Activated naive CD4-positive, alpha-beta T cell treated with anti-CD3 and anti-CD28 coated beads for 36 hours (primary cell): ENCODE measurements at regions not wholly inside any gene's neighbourhood (a gene's known extent, or its start where the extent isn't known, plus 50 kb on each side); places are given as distances from the start of the nearest gene placed in this dataset.

Experiments
- CTCF ChIA-PET: fragments of 350-600 bp; sonication (Branson Sonifier 250); formaldehyde crosslinking; loops from one replicate; lab custom pipeline; 2021; ENCODE audit warnings: antibody characterized with exemption; lab: Charles Lee
- DNase-seq: peaks from one replicate; pipeline ENCODE4 v3.0.0-alpha.2; 2020
- H3K27ac Mint-ChIP-seq: one replicate; pipeline ENCODE4 v1.8.0; 2021; ENCODE audit warnings: mild to moderate bottlenecking, mixed read lengths
- H3K27me3 Mint-ChIP-seq: one replicate; pipeline ENCODE4 v1.8.0; 2021; ENCODE audit warnings: low read depth, mixed read lengths
- H3K36me3 Mint-ChIP-seq: one replicate; pipeline ENCODE4 v1.8.0; 2021; ENCODE audit warnings: low read depth, mixed read lengths
- H3K4me1 Mint-ChIP-seq: one replicate; pipeline ENCODE4 v1.8.0; 2021; ENCODE audit warnings: low read depth, mixed read lengths
- H3K4me3 Mint-ChIP-seq: one replicate; pipeline ENCODE4 v1.8.0; 2021; ENCODE audit warnings: mild to moderate bottlenecking, moderate library complexity, mixed read lengths
- H3K9me3 Mint-ChIP-seq: one replicate; pipeline ENCODE4 v1.8.0; 2021; ENCODE audit warnings: mixed read lengths
- intact Hi-C: fragments of 100-400 bp; cut with micrococcal nuclease; formaldehyde crosslinking; loops from one replicate; pipeline ENCODE4 v1.15.1; 2023

DNA sequence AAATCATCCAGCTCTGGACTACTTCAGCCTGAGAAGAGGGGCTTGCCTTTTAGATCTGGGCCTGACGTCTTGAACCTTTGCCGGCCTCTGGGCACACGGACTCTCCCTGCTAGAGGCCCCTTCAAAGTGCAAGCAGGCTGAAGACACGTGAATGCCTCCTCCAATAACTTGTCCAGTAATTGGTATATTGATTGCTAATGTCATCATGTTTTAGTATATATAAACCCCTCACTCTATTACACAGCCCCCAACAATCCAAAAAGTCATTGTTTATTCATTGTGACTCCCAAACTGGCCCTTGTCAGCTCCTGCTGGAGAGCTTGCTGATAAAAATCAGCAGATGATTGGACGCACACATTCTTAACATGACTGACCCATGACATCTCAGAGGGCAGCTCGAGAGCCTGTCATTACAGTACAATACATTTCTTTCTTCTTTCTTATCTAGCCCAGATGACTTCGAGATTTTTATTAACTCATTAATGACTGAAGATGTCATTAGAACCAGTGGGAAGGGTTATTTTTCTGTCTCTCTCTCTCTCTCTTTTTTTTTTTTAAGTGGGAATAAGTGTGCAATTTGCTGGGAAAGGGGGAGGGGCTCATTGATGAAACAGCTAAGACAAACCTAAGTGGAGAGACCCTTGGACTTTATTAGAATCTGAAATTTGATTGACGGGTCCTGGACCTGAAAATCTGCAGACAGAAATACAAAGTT lies 65.5 kb upstream of the NR2F2 start:
- DNase-seq: no peak
- intact Hi-C loops: no loop called here
- H3K4me1 Mint-ChIP-seq: no peaks in the 10 kb centered on the region
- H3K36me3 Mint-ChIP-seq: no peaks in the 10 kb centered on the region
- CTCF ChIA-PET: interaction anchor here (0.6 kb wide), 1 partner anchor 301 kb away, joined by 3 read pairs; no protein-coding TSS in a partner anchor
- peaks cover 16% of the 10 kb centered on the region for H3K27me3 Mint-ChIP-seq
- H3K27ac Mint-ChIP-seq: no peak overlapping the region
- H3K9me3 Mint-ChIP-seq: no peaks in the 10 kb centered on the region
- H3K4me3 Mint-ChIP-seq: no peak overlapping the region

DNA sequence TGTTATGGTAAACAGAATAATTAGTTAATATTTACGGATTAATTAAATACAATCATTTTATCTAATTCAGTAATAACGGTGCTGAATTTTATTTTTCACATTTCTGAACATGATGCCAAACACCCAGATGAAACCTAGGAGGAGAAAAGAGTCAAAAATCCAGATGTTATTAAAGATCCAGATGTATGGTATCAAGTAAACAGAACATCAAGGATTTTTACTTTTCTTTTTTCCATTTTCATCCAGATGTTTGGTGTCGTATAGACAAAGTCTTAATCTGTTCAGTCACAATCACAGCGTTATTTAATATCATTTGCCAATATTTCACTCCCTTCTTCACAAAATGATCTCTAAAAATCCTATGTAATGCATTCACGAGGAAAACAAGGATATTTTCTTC lies 64.0 kb upstream of the NR2F2 start:
- CTCF ChIA-PET: no interaction called here

DNA sequence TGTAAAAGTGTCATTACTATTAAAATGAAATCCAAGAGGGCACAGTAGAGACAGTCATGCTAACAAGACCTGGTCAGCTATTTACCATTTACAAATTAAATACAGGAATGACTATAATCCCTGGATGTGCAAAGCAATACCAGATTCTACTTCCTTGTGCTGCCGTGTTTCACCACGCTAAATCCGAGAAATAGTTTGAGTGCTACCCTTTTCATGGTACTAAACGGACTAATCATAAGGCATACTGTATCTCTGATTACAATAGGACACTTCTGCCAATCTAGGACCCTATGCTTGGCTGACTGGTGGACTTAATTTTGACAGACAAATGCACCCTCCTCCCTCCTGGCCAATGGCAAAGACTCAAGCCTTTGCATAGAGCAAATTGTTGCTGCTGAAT lies 63.0 kb upstream of the NR2F2 start:
- intact Hi-C loops: no loop called here
- H3K36me3 Mint-ChIP-seq: no peaks in the 10 kb centered on the region
- H3K27ac Mint-ChIP-seq: no peak overlapping the region
- CTCF ChIA-PET: no interaction called here
- DNase-seq: no peak
- no peaks in the 10 kb centered on the region for H3K9me3 Mint-ChIP-seq
- H3K4me1 Mint-ChIP-seq: no peaks in the 10 kb centered on the region
- no peak overlapping the region for H3K4me3 Mint-ChIP-seq
- H3K27me3 Mint-ChIP-seq: peaks cover 18% of the 10 kb centered on the region

More for the DNA sequence above, 64.0 kb upstream of the NR2F2 start:
- DNase-seq: no peak
- Mint-ChIP-seq H3K4me3 (no peak overlapping the region), H3K4me1 (no peaks in the 10 kb centered on the region), H3K27ac (no peak overlapping the region), H3K27me3 (peaks cover 17% of the 10 kb centered on the region), H3K36me3 (no peaks in the 10 kb centered on the region), H3K9me3 (no peaks in the 10 kb centered on the region)
- intact Hi-C loops: no loop called here

DNA sequence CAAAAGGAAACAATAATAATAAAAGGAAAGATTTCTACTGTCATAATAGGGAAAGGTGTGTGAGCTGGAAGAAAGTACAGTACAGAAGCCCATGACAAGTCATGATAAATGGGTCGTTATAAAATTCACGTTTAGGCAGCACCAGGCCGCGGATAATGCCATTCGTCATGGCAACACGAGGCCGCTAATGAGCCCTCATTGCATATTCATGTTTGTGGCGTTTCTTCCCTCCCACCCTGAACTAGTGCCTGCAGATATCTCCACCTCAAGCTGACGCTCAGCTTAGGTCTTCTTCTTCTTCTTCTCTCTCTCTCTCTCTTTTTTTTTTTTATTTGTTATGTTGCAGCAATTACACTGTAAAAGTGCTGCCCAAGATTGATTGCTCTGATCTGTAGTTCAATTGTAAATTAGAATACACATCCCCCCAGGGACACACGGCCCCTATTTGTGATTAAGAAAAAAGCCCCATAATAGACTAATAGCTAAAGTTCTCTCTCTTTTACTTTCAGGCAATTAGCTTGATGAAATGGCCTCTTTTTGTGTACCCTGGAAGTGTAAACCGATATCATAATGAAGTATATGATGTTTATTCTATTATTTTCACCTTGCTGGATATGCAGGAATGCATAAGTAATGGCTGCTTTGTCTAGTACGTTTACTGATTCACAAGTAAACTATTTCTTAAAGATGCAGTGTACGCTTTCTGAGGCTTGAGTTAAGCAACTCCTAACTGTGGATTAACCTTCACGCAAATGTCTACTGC lies 61.9 kb upstream of the NR2F2 start:
- CTCF ChIA-PET: interaction anchor here (0.6 kb wide), 1 partner anchor 56 kb away, joined by 3 read pairs; no protein-coding TSS in a partner anchor
- no peak overlapping the region for H3K4me3 Mint-ChIP-seq
- H3K9me3 Mint-ChIP-seq: no peaks in the 10 kb centered on the region
- no peak for DNase-seq
- H3K27ac Mint-ChIP-seq: no peak overlapping the region
- peaks cover 15% of the 10 kb centered on the region for H3K27me3 Mint-ChIP-seq
- no peaks in the 10 kb centered on the region for H3K4me1 Mint-ChIP-seq
- no peaks in the 10 kb centered on the region for H3K36me3 Mint-ChIP-seq
- intact Hi-C loops: no loop called here

DNA sequence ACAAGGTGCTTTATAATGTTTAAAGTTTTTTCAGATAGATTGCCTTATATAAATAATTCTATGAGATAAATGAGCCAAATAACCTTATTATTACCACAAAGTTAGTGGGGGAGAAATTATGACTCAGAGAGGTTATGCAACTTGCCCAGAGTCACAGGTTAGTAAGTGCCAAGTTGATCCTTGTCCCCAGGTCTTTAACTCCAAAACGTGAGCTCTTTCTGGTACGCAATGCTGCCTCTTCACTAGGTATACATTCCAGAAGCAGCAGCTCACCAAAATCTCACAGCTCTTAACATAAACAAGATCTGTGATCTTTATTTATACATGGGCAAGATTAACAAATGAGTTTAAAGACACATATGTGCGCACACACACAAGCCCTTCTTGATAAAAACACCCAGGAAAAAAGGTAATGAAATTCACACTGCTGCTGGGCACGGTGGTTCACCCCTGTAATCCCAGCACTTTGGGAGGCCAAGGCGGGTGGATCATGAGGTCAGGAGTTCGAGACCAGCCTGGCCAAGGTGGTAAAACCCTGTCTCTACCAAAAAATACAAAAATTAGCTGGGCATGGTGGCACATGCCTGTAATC lies 59.8 kb upstream of the NR2F2 start:
- Mint-ChIP-seq H3K9me3 (no peaks in the 10 kb centered on the region), H3K4me1 (no peaks in the 10 kb centered on the region), H3K36me3 (no peaks in the 10 kb centered on the region), H3K27me3 (peaks cover 9% of the 10 kb centered on the region), H3K27ac (no peak overlapping the region), H3K4me3 (no peak overlapping the region)
- CTCF ChIA-PET: no interaction called here
- intact Hi-C loops: no loop called here
- DNase-seq: no peak

DNA sequence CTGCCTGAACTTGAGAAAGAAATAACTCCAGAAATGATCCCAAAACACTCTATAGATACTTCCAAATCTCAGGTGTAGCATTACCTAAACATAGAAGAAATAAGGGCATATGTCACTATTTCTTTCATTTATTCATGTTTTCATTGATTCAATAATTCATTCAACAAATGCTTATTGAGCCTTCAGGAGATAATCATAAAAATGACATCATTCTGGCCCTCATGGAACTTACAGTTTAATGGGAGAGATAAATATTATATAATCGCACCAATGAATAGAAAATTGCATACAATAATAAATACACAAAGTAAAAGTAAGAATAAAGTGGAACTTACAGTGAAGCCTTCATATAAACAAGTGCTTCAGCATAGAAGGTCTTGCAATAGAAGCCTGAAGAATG lies 58.1 kb upstream of the NR2F2 start:
- CTCF ChIA-PET: no interaction called here
- Mint-ChIP-seq H3K9me3 (no peaks in the 10 kb centered on the region), H3K27me3 (peaks cover 11% of the 10 kb centered on the region), H3K36me3 (no peaks in the 10 kb centered on the region), H3K4me1 (no peaks in the 10 kb centered on the region), H3K4me3 (no peak overlapping the region), H3K27ac (no peak overlapping the region)
- DNase-seq: no peak
- intact Hi-C loops: no loop called here

DNA sequence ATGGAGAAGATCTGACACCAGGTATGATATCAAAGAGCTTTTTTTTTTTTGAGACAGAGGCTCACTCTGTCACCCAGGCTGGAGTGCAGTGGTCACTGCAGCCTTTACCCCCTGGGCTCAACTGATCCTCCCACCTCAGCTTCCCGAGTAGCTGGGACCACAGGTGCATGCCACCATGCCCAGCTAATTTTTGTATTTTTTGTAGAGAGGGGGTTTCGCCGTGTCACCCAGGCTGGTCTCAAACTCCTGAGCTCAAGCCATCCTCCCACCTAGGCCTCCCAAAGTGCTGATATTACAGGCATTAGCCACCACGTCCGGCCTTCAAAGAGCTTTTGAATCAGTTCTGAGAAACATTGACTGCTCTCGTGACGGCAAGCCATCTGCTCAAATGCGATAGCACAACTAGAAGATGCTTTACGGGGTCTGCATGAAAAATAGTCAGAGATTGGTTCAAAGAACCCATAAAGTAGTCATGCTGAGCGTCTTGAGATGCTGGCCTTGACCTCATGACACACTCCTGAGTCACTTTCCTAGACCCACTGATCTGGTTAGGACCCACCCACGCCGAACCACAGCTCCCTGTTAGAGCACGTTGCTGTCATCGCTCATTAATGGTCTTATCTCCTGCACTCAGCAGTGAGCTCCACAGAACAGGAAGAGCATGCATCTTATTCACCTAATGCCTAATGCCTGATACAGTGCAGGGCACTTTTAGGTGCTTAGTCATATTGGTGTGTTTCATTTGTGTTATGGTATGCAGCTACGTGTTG lies 57.0 kb upstream of the NR2F2 start:
- intact Hi-C loops: no loop called here
- peaks cover 14% of the 10 kb centered on the region for H3K27me3 Mint-ChIP-seq
- no peak overlapping the region for H3K27ac Mint-ChIP-seq
- H3K9me3 Mint-ChIP-seq: no peaks in the 10 kb centered on the region
- H3K4me1 Mint-ChIP-seq: no peaks in the 10 kb centered on the region
- no peak for DNase-seq
- no peak overlapping the region for H3K4me3 Mint-ChIP-seq
- CTCF ChIA-PET: no interaction called here
- H3K36me3 Mint-ChIP-seq: no peaks in the 10 kb centered on the region

DNA sequence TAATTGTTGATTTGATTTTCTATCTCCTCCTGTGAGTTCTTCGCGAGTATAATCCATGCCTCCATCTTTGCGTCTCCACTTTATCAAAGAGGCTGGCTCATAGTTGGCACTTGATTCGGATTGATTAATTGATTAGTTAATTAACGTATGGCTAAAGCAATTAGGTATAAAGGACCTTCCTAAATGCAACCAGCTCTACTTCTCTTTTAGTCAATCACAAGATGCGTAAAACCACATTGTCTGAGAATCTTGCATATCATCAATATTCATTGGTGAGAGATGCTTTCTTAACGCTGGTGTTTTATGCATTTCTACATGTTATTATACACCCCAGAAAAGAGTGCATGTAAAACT lies 56.4 kb upstream of the NR2F2 start:
- Mint-ChIP-seq H3K27me3 (peaks cover 14% of the 10 kb centered on the region), H3K27ac (no peak overlapping the region), H3K4me3 (no peak overlapping the region), H3K36me3 (no peaks in the 10 kb centered on the region), H3K4me1 (no peaks in the 10 kb centered on the region), H3K9me3 (peaks cover under 1% of the 10 kb centered on the region)
- intact Hi-C loops: no loop called here
- no peak for DNase-seq
- CTCF ChIA-PET: no interaction called here

DNA sequence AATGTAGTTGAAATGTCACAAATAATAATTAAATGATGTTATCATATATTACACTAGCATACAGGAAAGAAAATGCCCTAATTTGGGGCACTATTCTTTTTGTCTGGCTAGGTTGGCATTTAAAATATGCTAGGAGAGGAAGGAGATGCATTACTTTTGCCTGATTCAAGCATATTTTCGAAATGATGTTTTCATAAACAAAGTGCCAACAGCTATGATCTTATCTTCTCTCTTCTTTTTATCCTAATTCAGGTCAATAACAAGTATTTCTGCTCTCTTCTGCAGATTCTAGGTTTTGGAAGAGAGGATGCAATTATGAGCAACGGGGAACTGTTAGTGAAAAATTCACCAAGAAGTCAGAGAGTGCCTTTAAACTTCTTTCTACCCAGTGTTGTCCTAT lies 55.8 kb upstream of the NR2F2 start:
- H3K36me3 Mint-ChIP-seq: no peaks in the 10 kb centered on the region

DNA sequence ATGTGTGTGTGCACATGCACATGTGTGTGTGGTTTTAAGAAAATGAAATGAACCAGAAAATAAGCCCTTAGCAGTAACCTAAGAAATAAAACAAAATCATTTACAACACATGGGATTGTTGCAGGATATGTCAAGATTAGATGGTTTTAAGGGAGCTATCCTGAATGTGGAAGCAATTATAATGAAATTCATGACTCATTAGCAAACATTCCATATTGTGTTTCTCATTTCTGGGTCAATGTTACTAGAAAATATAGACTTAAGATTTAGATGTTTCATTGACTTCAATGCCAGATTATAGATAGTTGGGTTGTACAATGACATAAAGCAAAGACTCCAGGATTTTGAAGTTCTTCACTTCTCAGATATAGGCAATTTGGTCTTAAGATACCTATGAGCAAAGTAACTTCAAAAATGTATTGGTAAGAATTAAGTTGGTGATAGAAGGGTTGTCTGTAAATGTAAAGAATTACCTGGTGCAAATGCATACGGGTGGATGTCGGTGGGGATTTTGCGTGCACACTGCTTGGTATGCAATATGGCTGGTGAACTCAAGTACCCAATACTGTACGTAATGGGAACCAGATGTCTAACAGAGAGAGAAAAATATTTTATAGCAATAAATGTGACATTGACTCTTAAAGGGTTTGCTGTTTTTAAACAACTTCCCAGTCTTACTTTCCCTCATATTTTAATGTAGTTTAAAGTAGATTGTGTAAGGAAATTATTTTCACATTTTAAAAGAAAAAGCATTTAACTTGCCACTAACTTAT lies 53.9 kb upstream of the NR2F2 start:
- intact Hi-C loops: no loop called here
- no peak overlapping the region for H3K27ac Mint-ChIP-seq
- H3K36me3 Mint-ChIP-seq: no peaks in the 10 kb centered on the region
- H3K4me1 Mint-ChIP-seq: no peaks in the 10 kb centered on the region
- H3K9me3 Mint-ChIP-seq: peaks cover 2% of the 10 kb centered on the region
- no peak overlapping the region for H3K4me3 Mint-ChIP-seq
- CTCF ChIA-PET: no interaction called here
- H3K27me3 Mint-ChIP-seq: peaks cover 8% of the 10 kb centered on the region
- DNase-seq: no peak

More for the DNA sequence above, 55.8 kb upstream of the NR2F2 start:
- CTCF ChIA-PET: no interaction called here
- DNase-seq: no peak
- intact Hi-C loops: no loop called here
- H3K27ac Mint-ChIP-seq: no peak overlapping the region
- peaks cover 2% of the 10 kb centered on the region for H3K9me3 Mint-ChIP-seq
- H3K4me3 Mint-ChIP-seq: no peak overlapping the region
- H3K27me3 Mint-ChIP-seq: peaks cover 14% of the 10 kb centered on the region
- no peaks in the 10 kb centered on the region for H3K4me1 Mint-ChIP-seq
